ENCODE measurements at regions not wholly inside any gene's neighbourhood (a gene's known extent, or its start where the extent isn't known, plus 50 kb on each side); places are given as distances from the start of the nearest gene placed in this dataset.

GRCh38 chr18:7325126-7325430, 94.2 kb downstream of the LRRC30 start:
- CTCF ChIA-PET = no interaction called here
- H3K9me3 Mint-ChIP-seq (ENCODE audit: low read depth) = peaks cover 24% of the 10 kb centered on the region
- DNase-seq (no peak), ATAC-seq (no peak)
- H3K36me3 Mint-ChIP-seq = peaks cover 3% of the 10 kb centered on the region
- no peak overlapping the region for H3K27ac Mint-ChIP-seq
- H3K4me1 Mint-ChIP-seq = no peaks in the 10 kb centered on the region
- H3K4me3 Mint-ChIP-seq = no peak overlapping the region
- H3K27me3 Mint-ChIP-seq = no peaks in the 10 kb centered on the region

DNA sequence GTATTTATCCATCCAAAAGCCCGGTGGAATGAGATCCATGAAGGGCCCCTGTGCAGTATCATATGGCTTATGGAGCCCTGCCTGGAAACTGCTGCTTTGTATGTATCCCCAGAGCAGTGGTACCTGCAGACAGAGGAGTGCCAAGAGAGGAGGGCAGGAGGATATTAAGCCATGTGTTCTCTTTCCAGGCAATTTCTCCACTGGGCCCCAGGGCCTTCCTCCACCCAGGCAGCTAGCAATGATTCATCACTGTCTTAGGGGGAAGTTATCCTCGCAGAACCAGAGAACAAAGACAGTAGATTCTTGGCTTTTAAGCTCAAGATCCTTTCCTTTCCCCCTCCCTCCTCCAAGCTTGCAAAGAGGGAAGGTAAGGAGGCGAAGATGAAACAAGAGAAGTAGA, 98.1 kb downstream of the LRRC30 start:
- H3K4me1 Mint-ChIP-seq = no peaks in the 10 kb centered on the region
- no peak for ATAC-seq
- H3K36me3 Mint-ChIP-seq = peaks cover 3% of the 10 kb centered on the region
- CTCF ChIA-PET = no interaction called here
- no peaks in the 10 kb centered on the region for H3K27me3 Mint-ChIP-seq
- no peak overlapping the region for H3K27ac Mint-ChIP-seq
- peaks cover 19% of the 10 kb centered on the region for H3K9me3 Mint-ChIP-seq (ENCODE audit: low read depth)
- DNase-seq = no peak
- H3K4me3 Mint-ChIP-seq = no peak overlapping the region

- no peak for DNase-seq
- Mint-ChIP-seq H3K27me3 (no peaks in the 10 kb centered on the region), H3K27ac (no peak overlapping the region), H3K4me3 (no peak overlapping the region), H3K4me1 (no peaks in the 10 kb centered on the region), H3K36me3 (peaks cover 2% of the 10 kb centered on the region), H3K9me3 (ENCODE audit: low read depth) (peaks cover 5% of the 10 kb centered on the region)
- ATAC-seq = no peak
- CTCF ChIA-PET = no interaction called here
Measured at GRCh38 chr18:7332452-7332851, 101.6 kb downstream of the LRRC30 start.

- no peak for DNase-seq
- H3K27ac Mint-ChIP-seq = no peak overlapping the region
- no peak for ATAC-seq
- no peak overlapping the region for H3K4me3 Mint-ChIP-seq
- H3K27me3 Mint-ChIP-seq = no peaks in the 10 kb centered on the region
- H3K9me3 Mint-ChIP-seq (ENCODE audit: low read depth) = no peaks in the 10 kb centered on the region
- H3K4me1 Mint-ChIP-seq = no peaks in the 10 kb centered on the region
- no peaks in the 10 kb centered on the region for H3K36me3 Mint-ChIP-seq
- CTCF ChIA-PET = no interaction called here
Measured at GRCh38 chr18:7333025-7333562, 102.2 kb downstream of the LRRC30 start.

DNA sequence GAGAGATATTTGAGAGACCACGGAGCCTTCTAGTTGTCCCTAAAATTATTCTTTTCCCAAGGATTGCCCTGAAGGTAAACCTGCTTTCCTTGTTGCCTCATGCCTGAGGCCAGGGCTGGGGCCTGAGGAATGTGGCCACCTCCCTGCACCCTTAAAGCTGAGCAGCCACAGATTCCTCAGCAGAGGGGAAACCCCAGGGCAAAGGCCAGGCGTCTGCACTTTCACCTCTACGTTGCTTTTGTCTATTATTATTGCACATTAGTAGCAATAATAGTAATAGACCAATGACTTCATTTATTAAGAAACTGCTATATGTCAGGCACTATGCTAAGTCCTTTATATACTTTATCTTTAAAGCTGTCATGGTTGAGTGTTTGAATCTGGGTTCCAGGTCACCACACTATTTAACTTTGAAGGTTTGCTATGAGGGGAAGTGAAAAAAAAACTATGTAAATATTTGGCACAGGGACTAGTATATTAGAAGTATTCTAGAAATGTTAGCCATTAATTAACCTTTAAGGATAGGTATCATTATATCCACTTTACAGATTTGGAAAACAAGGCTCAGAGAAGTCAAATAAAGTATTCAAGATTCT, 104.2 kb downstream of the LRRC30 start:
- Mint-ChIP-seq H3K36me3 (no peaks in the 10 kb centered on the region), H3K4me3 (no peak overlapping the region), H3K9me3 (ENCODE audit: low read depth) (peaks cover 3% of the 10 kb centered on the region), H3K27me3 (no peaks in the 10 kb centered on the region), H3K27ac (no peak overlapping the region), H3K4me1 (no peaks in the 10 kb centered on the region)
- CTCF ChIA-PET = no interaction called here
- DNase-seq (no peak), ATAC-seq (no peak)

GRCh38 chr18:7336623-7337022, 105.7 kb downstream of the LRRC30 start:
- DNase-seq (no peak), ATAC-seq (no peak)
- Mint-ChIP-seq H3K9me3 (ENCODE audit: low read depth) (peaks cover 7% of the 10 kb centered on the region), H3K27me3 (no peaks in the 10 kb centered on the region), H3K36me3 (no peaks in the 10 kb centered on the region), H3K27ac (no peak overlapping the region), H3K4me1 (no peaks in the 10 kb centered on the region), H3K4me3 (no peak overlapping the region)
- CTCF ChIA-PET = no interaction called here

- Mint-ChIP-seq H3K9me3 (ENCODE audit: low read depth) (peaks cover 7% of the 10 kb centered on the region), H3K27ac (no peak overlapping the region), H3K27me3 (no peaks in the 10 kb centered on the region), H3K36me3 (no peaks in the 10 kb centered on the region), H3K4me1 (no peaks in the 10 kb centered on the region), H3K4me3 (no peak overlapping the region)
- CTCF ChIA-PET = no interaction called here
- DNase-seq (no peak), ATAC-seq (no peak)
Measured at GRCh38 chr18:7338846-7339245, 108.0 kb downstream of the LRRC30 start.

GRCh38 chr18:7341581-7342337, 110.9 kb downstream of the LRRC30 start:
- no peak overlapping the region for H3K27ac Mint-ChIP-seq
- no peak for DNase-seq

GRCh38 chr18:7349181-7349837, 118.4 kb downstream of the LRRC30 start:
- no peaks in the 10 kb centered on the region for H3K27me3 Mint-ChIP-seq
- no peaks in the 10 kb centered on the region for H3K36me3 Mint-ChIP-seq
- CTCF ChIA-PET = no interaction called here
- ATAC-seq = no peak
- no peaks in the 10 kb centered on the region for H3K4me1 Mint-ChIP-seq
- peaks cover 2% of the 10 kb centered on the region for H3K9me3 Mint-ChIP-seq (ENCODE audit: low read depth)
- H3K4me3 Mint-ChIP-seq = no peak overlapping the region
- no peak for DNase-seq
- no peak overlapping the region for H3K27ac Mint-ChIP-seq

More at GRCh38 chr18:7341581-7342337, 110.9 kb downstream of the LRRC30 start:
- no peak for ATAC-seq
- Mint-ChIP-seq H3K4me1 (no peaks in the 10 kb centered on the region), H3K9me3 (ENCODE audit: low read depth) (peaks cover 7% of the 10 kb centered on the region), H3K27me3 (no peaks in the 10 kb centered on the region), H3K4me3 (no peak overlapping the region), H3K36me3 (no peaks in the 10 kb centered on the region)
- CTCF ChIA-PET = no interaction called here

DNA sequence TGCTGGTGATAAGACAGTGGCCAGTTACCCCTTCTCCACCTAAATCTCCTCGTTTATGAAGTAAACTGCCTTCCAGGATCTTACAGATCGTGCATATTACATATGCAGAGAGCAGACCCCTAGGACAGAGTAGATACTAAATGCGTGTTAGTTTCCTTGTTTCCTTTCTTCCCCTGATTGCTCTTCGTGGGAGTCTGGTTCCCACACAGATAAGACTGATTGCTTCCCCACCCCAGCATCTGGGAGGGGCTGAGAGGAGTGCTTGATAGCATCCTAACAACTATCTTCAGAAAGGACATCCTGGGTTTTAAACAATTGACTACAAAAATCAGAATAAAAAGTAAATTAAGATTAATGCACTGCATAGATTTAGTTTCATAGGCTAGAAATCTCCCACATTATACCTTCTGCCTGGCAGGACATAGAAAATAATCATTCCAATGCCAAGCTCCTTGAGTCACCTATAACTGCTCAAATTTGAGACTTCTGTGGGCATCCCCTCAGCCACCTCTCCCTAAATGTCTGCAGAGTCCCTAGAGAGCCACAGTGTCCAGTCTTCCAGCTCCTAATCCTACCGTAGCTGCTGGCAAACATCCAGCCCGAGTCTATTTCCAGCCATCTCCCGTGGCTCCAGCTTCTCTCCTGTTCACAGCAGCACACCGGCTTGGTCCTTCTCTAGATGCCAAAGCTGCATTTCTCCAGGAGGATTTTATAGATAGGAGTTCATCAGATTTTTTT, 128.3 kb downstream of the LRRC30 start:
- no peaks in the 10 kb centered on the region for H3K36me3 Mint-ChIP-seq
- CTCF ChIA-PET = no interaction called here
- H3K4me3 Mint-ChIP-seq = no peak overlapping the region
- peaks cover 8% of the 10 kb centered on the region for H3K9me3 Mint-ChIP-seq (ENCODE audit: low read depth)
- no peaks in the 10 kb centered on the region for H3K4me1 Mint-ChIP-seq
- DNase-seq (no peak), ATAC-seq (no peak)
- no peak overlapping the region for H3K27ac Mint-ChIP-seq
- H3K27me3 Mint-ChIP-seq = no peaks in the 10 kb centered on the region

- ATAC-seq (no peak), DNase-seq (no peak)
- H3K36me3 Mint-ChIP-seq = no peaks in the 10 kb centered on the region
- CTCF ChIA-PET = no interaction called here
- H3K27me3 Mint-ChIP-seq = no peaks in the 10 kb centered on the region
- H3K4me1 Mint-ChIP-seq = no peaks in the 10 kb centered on the region
- no peak overlapping the region for H3K4me3 Mint-ChIP-seq
- H3K9me3 Mint-ChIP-seq (ENCODE audit: low read depth) = peaks cover 8% of the 10 kb centered on the region
- no peak overlapping the region for H3K27ac Mint-ChIP-seq
Measured at GRCh38 chr18:7360606-7361170, 129.8 kb downstream of the LRRC30 start.

- DNase-seq (no peak), ATAC-seq (no peak)
- no peaks in the 10 kb centered on the region for H3K36me3 Mint-ChIP-seq
- no peaks in the 10 kb centered on the region for H3K27me3 Mint-ChIP-seq
- H3K9me3 Mint-ChIP-seq (ENCODE audit: low read depth) = peaks cover 8% of the 10 kb centered on the region
- no peaks in the 10 kb centered on the region for H3K4me1 Mint-ChIP-seq
- H3K4me3 Mint-ChIP-seq = no peak overlapping the region
- CTCF ChIA-PET = no interaction called here
- H3K27ac Mint-ChIP-seq = no peak overlapping the region
Measured at GRCh38 chr18:7363338-7363737, 132.4 kb downstream of the LRRC30 start.

DNA sequence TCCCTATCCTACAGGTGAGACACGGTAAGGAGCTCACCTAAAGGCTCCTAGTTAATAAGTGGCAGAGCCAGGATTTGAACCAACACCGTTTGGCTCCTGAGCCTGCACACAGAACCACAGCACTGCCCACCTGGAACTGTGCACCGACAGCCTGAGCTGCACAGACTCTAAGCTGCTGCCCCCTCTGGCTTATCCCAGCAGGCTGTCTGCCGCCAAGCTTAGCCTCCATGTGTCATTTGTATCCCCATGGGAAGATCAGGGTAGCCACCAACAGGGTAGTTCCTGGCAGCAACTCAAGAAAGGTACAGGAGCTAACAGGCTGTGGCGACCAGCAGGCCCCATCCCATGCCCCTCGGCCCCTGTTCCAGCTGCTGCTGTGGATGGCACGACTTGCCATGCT, 135.7 kb downstream of the LRRC30 start:
- CTCF ChIA-PET = no interaction called here
- Mint-ChIP-seq H3K36me3 (no peaks in the 10 kb centered on the region), H3K27me3 (no peaks in the 10 kb centered on the region), H3K27ac (no peak overlapping the region), H3K9me3 (ENCODE audit: low read depth) (peaks cover 8% of the 10 kb centered on the region), H3K4me3 (no peak overlapping the region), H3K4me1 (no peaks in the 10 kb centered on the region)
- no peak for ATAC-seq
- DNase-seq = no peak
